HCT116 (cell line): ENCODE measurements at regions not wholly inside any gene's neighbourhood (a gene's known extent, or its start where the extent isn't known, plus 50 kb on each side); places are given as distances from the start of the nearest gene placed in this dataset.

Source experiments
- CTCF ChIP-seq, 3 experiments: fragments of 200-600 bp in 1 of 3; sonication (generic) in 1 of 3; IDR thresholded peaks in 2 of 3; conservative IDR thresholded peaks in 1 of 3; 2 replicates each; pipeline ENCODE4 v1.5.1; 2012 to 2017; ENCODE audit warnings: low read depth in 2 of 3, low read length in 2 of 3, antibody characterized with exemption in 1 of 3, borderline replicate concordance in 1 of 3, control low read depth in 1 of 3, mild to moderate bottlenecking in 1 of 3, mixed read lengths in 1 of 3, mixed run types in 1 of 3, moderate library complexity in 1 of 3; ENCODE audit not compliant: insufficient read depth in 1 of 3
- EGR1 ChIP-seq: IDR thresholded peaks from 2 replicates; pipeline ENCODE4 v1.6.1; 2012; ENCODE audit warnings: low read depth
- EZH2 ChIP-seq: fragments of 200-600 bp; sonication (generic); IDR thresholded peaks from 2 replicates; pipeline ENCODE4 v1.6.1; 2017; ENCODE audit warnings: antibody characterized with exemption, mixed run types
- EZH2phosphoT487 ChIP-seq: fragments of 200-600 bp; IDR thresholded peaks from 2 replicates; pipeline ENCODE4 v1.6.1; 2018; ENCODE audit warnings: antibody characterized with exemption, borderline replicate concordance
- JUND ChIP-seq: IDR thresholded peaks from 2 replicates; pipeline ENCODE4 v1.6.1; 2012
- POLR2A ChIP-seq: IDR thresholded peaks from 2 replicates; pipeline ENCODE4 v1.7.0; 2011; ENCODE audit warnings: borderline replicate concordance; ENCODE audit not compliant: insufficient read depth, insufficient read length; ENCODE audit errors: extremely low read depth
- POLR2AphosphoS5 ChIP-seq: IDR thresholded peaks from 2 replicates; pipeline ENCODE4 v1.6.1; 2011; ENCODE audit warnings: mild to moderate bottlenecking, low read depth, low read length, moderate library complexity
- REST ChIP-seq: IDR thresholded peaks from 2 replicates; pipeline ENCODE4 v1.6.1; 2012; ENCODE audit warnings: low read depth
- SP1 ChIP-seq: IDR thresholded peaks from 2 replicates; pipeline ENCODE4 v1.6.1; 2012; ENCODE audit warnings: low read depth
- ZNF274 ChIP-seq: fragments of 200-500 bp; sonication (Bioruptor generic); IDR thresholded peaks from 2 replicates; pipeline ENCODE4 v1.6.1; 2014; ENCODE audit warnings: mild to moderate bottlenecking, low read depth, low read length, inconsistent platforms

DNA sequence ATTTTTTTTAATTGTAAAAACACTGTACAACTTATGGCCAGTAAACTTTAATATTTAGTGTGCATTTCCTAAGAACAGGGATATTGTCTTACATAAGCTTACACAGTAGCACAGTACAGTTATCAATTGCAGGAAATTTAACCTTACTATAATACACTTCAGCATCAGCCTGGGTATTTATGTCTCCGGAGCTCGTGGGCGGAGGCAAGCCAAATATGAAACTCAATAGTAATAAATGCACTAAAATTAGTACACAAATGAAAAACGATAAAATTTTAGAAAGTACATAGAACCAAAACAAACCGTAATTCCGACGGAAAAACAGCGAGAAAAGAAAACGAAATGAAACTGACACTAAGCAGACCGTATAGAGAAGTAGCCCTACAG, 91.2 kb downstream of the ANXA2R start:
- TF ChIP-seq REST (no peak), EGR1 (no peak), SP1 (no peak), CTCF (IDR thresholded peaks at IDR 0.05 in 2 of 3, conservative IDR thresholded peaks at IDR 0.05 in 1 of 3; ENCODE audit: borderline replicate concordance in 1 of 3, insufficient read depth in 1 of 3, low read depth in 2 of 3, low read length in 2 of 3) (no peak), POLR2AphosphoS5 (no peak), POLR2A (no peak), EZH2phosphoT487 (no peak), JUND (no peak), ZNF274 (no peak), EZH2 (no peak)
